GM19438 (cell line): ENCODE measurements at regions not wholly inside any gene's neighbourhood (a gene's known extent, or its start where the extent isn't known, plus 50 kb on each side); places are given as distances from the start of the nearest gene placed in this dataset.
"Not testable (repeated sequence)": the region's sequence is repeated elsewhere in the genome, so short reads cannot be mapped to it uniquely, and the experiment has no call there.

Experiments
- ATAC-seq: cut with Tn5 transposase; IDR thresholded peaks from one replicate; pipeline ENCODE4 v1.9.1; 2021; ENCODE audit warnings: low read depth; ENCODE audit not compliant: unreplicated experiment

DNA sequence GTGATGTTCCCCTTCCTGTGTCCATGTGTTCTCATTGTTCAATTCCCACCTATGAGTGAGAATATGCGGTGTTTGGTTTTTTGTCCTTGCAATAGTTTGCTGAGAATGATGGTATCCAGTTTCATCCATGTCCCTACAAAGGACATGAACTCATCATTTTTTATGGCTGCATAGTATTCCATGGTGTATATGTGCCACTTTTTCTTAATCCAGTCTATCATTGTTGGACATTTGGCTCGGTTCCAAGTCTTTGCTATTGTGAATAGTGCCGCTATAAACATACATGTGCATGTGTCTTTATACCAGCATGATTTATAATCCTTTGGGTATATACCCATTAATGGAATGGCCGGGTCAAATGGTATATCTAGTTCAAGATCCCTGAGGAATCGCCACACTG, 229.4 kb downstream of the HTR1A start:
- not testable (repeated sequence) for ATAC-seq

DNA sequence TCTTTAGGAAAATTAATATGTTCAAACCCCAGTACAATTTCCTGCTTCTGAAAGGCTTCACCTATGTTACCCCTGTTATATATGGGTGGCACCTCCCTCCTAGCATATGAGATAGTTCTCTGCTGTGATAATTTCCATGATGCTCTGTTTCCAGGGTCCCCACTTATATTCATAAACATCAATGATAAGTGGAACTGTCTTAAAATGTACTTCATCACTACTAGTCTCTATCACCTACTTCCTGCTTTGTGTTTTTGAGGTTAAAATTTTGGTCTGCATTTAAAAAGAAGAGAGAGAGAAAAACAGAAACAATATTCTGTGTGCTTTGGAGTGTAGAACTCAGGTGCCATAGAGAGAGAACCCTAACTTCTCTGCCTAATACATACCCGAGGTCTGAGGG, 234.7 kb downstream of the HTR1A start:
- ATAC-seq: no peak

DNA sequence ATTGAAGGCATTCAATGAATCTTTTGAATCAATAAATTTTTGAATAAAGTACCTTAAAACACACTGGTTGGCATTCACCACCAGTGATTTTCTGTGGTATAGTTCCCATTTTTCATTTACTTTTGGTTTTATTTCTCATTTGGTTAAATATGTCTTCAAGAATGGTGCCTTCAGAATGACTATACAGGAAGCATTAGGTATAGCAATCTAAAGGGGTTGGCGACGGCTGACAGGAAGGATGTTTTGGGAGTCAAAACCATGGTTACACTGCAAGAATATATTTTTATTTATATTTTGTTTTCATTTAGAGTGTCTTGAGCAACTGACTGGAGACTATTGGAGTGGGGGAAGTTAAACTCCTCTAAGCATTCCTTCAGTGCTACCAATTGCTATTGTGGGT, 235.7 kb downstream of the HTR1A start:
- ATAC-seq: no peak

DNA sequence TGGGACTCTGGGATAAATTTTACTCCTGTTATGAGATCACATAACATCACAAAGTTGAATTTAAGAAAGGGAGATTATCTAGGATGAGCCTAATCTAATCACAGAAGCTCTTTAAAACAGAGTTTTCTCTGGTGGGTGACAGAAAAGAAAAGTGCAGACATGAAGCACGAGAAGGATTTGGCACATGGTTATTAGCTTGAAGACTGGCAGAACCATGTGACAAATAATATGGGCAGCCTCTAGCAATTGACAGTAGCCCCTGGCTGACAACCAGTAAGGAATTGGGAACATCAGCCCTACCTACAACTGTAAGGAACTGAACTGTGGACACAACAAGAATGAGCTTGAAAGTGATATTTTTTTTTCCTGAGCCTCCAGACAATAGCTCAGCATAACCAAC, 243.1 kb downstream of the HTR1A start:
- ATAC-seq: no peak

DNA sequence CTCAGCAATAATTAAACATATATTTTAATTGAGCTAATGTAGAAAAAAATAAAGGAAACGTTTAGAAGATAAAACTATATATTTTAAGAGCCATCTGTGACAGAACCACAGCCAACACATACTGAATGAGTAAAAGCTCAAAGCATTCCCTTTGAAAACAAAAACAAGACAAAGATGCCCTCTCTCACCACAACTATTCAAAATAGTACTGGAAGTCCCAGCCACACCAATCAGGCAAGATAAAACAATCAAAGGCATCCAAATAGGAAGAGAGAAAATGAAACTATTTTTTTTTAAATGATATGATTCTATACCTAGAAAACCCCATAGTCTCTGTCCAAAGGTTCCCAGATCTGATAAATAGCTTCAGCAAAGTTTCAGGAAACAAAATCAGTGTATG, 262.0 kb downstream of the HTR1A start:
- ATAC-seq: no peak

DNA sequence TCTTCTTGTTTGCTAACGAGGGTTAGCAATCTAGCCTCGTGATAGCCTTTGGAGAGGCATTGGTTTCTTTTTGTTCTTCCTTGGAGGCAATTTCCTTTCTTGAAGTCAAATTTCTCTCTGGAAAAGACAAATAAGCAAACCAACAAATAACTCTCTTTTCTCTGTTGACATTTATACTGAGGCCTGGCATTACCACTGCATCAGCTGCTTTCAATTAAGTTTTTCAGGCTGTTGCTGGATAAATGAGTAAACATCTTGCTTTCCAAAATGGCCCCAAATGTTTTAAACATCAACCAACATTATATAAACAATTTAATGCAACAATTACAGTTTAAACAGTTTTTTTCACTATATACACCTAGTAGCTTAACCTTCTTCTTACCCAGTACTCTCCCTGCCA, 264.4 kb downstream of the HTR1A start:
- no peak for ATAC-seq

DNA sequence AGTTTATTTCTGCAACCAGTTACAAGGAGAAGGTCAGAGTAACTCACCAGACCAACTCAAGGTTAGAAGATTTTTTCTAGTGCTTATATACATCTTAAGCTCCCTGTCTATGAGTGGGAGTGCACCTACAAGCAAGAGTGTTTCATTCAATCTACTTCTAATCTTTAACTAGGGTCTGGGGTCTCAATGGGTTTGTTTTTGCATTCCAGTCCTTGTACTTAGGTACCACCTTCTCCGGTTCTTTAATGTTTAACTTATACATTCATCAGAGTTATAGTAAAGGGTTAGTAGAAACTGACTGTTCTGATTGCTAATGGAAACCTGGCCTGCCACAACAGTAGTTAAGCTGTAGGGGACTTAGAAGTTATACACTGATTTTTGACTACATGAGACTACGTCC, 271.7 kb downstream of the HTR1A start:
- ATAC-seq: no peak

DNA sequence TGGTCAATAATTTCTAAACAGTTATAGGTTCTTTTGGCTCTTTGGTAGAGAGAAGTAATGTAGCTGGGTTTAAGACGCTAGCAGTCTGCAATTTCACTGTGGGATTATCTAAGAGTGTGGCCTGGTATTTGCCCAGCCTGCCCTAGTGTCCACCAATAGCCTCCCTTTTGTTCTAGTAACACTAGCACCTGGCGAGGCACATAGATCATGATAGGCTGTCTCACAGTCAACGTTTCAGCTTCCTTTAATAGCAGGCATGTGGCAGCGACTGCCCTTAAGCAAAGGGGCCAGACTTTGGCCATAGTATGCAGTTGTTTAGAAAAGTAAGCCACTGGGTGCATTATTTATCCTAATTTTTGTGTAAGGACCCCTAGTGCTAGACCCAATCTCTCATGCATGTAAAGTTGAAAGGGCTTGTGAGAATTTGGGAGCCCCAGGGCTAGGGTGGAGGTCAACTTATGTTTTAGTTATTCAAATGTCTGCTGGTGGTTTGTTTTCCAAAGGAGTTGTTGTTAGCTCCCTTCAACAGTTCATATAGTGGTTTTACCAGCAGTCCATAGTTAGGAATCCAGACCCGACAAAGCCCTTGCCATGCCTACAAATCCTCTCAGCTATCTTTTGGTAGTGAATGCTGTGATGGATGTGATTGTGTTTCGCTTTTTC, 274.3 kb downstream of the HTR1A start:
- no peak for ATAC-seq

DNA sequence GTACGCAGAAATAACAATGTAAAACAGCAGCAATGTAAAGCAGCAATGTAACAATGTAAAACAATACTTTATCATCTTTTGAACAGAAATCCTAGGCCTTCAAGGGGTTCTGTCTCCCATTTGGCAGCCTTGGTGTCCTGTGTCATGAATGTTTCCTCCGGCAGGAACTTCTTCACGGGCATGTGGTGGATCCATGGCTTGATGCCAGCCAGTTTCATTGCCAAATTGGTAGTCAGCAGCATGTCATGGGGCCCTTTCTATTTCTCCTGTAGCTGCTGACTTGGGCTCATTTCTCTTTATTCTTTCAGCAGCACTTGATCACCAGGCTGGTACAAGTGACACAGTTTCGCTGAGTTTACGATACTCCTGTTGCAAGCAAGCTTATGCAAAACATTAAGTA, 275.3 kb downstream of the HTR1A start:
- ATAC-seq: no peak

DNA sequence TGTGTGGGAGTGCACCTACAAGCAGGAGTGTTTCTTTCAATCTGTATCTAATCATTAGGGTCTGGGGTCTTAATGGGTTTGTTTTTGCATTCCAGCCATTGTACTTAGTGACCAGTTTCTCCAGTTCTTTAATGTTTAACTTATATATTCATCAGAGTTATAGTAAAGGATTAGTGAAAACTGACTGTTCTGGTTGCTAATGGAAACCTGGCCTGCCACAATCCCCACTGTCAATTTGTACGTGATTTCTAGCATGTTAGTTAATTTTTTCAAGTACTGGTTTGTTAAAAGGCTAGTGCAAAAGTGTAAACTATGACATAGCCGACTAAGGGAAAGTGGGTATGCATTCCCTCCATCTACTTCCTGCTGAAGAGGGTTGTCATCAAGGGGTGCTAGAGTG, 276.1 kb downstream of the HTR1A start:
- ATAC-seq: no peak

DNA sequence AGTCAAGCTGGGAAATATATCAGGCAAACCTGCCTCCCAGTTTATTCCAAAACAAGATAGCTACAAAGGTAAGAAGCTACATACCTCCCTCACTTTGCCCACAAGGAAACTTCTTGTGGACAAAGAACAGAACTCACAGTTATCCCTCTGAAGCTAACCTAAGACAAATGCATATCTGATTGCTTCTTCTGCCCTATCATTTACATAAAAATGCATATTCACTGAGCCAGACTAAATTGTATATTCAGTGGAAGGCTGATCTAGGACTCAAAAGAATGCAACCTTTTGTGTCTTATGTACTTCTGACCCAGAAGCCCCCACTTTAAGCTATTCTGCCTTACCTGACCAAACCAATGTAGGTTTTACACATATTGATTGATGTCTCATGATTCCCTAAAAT, 276.8 kb downstream of the HTR1A start:
- no peak for ATAC-seq

DNA sequence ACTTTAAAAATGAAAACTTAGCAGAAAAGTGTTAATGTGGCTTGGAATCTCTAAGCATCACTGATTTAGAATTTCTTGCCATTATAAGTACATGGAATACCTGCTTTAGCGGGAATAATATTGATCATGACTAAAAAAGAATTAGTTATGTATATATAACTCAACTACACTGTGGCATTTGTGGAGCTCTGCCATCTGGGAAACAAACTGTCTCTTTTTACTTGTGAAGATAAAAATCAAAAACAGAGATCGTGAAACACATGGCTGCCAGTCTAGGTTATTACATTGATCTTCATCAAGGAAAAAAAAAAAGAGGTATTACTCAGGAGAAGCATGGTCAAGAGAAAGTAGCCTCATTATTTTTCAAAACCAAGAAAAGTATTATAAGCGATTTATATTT, 287.4 kb downstream of the HTR1A start:
- ATAC-seq: no peak

DNA sequence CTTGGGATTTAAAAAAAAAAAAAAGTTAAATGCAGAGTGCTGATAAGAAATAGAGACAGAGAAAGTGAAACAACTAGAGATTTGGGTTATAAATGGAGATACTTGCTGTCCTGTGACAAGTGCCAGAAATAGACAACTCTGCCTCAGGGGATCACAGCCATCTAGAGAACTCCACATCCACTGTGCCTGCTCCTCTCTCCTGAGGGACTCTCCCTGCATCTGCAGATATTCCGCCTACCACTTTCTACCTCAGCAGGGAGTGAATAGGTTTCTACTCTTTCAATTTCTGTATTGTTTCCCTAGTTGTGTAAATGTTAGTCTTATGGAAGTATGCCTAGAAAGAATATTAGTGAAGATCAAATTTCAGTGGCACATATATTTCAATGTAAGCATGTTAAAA, 307.2 kb downstream of the HTR1A start:
- no peak for ATAC-seq

DNA sequence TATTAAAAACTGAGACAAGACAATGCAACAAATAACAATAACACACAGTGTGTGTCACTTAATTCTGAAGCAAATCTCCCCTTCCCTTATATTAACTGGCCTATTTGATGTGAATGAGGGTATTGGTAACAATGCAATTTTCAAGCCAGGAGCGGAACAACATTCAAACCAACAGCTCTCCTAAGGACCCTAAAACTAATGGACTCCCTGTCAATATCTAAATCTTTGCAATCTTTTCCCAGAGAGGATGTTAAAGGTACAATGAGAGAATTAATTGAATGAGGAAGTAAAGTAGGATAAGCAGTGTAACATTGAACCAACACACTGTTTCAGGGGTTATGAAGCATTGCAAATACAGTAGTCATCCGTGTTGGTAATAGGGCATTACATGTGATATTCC, 311.7 kb downstream of the HTR1A start:
- no peak for ATAC-seq

DNA sequence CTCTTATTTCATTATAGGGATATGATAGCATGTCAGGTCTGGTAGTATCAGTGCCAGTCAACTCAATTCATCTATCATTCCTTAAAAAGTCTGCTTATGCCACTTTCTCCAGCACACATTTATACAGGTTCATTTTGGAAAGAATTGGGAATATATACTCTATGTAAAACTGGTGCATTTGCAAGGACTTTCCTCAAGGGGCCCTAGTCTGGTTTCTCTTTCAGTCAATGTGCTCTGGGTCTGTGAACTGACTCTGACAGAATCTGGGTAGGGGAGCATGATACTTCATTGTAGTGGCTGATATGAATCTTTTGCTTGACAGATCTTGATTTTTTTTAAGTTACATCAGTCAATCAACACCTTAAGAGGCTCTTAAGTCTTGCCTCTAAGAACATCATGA, 313.9 kb downstream of the HTR1A start:
- ATAC-seq: no peak

DNA sequence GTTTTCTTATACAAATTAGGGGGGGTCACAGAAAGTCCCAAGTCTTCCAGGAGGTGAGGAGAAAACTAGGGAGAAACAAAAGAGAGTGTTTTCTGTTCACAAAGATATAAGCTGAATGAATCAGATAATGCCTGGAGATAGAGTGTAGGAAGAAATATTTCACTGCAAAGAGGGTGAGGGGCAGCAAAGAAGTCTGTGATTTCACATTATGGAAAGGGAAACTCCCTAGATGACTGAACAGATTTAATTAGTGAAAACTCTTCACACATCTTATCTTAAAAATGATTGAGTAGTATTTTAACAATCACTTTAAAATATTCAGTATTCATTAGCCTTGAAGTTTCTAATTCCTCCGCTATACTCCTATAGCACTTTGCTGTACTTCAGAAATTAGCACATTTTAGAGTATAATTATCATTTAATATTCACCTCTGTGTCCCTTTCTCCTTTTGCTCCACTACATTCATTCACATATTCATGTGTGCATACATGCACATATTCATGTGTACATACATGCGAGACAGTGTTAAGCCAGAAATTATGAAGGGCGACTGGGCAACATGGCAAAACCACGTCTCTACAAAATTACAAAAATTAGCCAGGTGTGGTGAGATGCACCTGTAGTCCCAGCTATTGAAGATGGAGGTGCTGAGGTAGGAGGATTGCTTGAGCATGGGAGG, 332.2 kb downstream of the HTR1A start:
- ATAC-seq: no peak

DNA sequence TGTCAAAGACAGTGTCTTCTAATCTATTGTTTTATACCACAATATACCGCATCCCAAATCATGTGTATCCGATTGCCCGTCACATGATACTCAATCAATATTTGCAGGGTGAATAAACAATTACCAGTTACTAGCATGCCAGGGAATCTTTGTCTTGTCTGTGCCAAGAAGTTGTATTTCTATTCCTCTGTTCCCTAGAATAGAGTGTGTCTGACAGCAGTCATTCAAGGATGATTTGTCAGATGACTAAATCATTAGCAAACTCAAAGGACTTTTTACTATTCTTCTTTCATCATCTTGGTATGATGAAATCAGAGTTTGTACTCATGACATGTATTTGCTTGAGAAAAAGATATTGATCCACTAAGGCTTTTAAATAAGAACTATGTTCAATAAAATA, 348.8 kb downstream of the HTR1A start:
- ATAC-seq: no peak

DNA sequence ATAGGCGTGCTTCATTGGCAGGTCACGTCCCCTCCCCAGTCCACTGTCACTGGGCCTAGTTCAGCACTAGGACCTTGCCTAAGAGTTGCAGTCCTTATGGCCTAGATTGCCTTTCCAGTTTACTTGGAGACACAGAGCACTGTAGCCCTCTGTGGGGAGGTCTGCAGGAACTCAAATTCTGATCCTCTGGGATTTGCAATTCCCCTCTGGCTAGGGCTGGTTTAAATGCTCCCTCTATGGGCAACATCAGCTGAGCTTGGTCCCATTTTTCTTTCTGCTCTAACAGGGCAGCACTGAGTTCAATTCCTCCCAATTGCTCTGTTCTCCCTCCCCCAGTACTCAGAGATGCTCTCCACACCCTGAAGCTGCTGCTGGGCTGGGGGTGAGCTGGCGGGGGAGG, 358.2 kb downstream of the HTR1A start:
- no peak for ATAC-seq

DNA sequence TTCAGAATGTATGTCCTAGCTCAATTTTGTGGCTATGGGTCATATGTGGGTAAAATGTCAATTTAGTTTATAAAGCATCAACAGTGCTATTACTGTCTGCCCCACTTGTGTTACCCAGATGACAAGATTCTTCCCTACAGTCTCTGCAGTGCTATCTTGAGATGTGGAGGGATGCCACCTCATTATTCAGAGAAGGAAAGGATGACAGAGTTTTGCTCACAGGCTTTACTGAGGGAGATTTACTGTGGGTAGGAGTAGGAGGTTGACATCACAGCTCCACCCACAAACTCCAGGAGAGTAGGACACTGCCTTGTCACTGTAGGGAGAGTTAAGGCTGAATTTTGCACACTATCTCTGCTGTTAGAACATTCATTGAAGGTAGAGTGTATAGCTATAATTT, 359.3 kb downstream of the HTR1A start:
- no peak for ATAC-seq

DNA sequence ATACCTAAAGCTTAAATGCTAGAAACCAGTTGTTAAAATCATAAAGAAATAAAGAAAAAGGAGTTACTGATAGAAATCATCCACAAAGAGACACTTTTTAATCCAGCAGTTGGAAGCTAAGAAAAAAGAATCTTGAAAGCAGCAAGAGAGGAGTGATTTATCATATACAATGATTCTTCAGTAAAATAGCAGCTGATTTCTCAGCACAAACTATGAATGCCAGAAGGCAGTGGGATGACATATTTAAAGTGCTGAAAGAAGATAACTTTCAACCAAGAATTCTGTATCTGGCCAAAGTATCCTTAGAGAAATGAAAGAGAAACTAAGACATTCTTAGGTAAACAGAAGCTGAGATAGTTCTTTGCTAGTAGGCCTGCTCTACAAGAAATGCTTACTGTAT, 366.0 kb downstream of the HTR1A start:
- ATAC-seq: no peak

DNA sequence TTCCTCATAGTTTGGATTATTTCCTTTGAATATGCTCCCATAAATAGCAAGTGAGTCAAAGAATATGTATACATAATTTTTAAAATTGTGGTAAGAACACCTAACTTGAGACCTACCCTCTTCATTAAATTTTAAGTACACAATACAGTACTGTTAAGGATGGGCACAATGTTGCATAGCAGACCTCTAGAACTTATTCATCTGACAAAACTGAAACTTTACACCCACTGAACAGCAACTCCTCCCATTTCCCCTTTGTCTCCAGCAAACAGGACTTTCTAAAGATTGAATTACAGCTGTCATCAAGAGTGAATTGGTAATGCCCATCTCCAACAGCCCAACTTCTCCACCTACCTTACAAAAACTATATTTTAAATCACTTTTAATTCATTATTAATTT, 388.9 kb downstream of the HTR1A start:
- ATAC-seq: no peak

DNA sequence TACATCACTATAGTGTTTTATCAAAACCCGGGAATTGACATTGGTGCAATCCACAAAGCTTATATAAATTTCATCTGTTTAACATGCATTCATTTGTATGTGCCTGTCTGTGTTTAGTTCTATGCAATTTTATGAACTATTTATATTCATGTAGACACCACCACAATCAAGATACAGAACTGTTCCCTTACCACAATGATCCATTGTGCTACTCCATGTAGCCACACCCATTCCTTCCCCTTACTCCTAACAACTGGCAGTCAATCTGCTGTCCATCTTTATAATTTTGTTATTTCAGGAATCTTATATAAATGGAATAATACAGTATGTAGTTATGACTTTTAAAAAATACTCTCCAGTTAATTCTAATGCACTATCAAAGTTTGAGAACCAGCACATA, 389.5 kb downstream of the HTR1A start:
- ATAC-seq: no peak

DNA sequence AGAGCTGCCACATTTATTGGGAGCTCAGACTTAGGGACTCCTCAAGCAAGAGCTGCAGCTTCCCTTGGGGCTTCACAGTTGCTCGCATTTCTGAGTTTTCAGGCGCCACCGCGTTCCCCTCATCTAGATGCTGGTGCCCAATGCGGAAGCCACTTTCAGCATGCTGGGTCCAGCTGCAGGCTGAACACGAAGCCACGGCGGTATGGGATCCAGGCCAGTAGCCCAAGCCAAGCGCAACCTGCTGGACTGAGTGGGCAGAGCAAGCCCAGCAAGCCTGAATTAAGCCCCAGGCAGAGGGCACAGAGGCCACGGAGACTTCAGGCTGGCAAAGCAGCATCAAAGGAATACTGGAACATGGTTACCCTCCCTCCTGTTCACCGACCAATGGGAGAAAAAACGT, 391.5 kb downstream of the HTR1A start:
- ATAC-seq: no peak
